Islet of Langerhans (tissue), 1 donor: ENCODE measurements at regions not wholly inside any gene's neighbourhood (a gene's known extent, or its start where the extent isn't known, plus 50 kb on each side); places are given as distances from the start of the nearest gene placed in this dataset.
"Not testable (repeated sequence)": the region's sequence is repeated elsewhere in the genome, so short reads cannot be mapped to it uniquely, and the experiment has no call there.

ENCODE experiments used
- FAIRE-seq: peaks from one replicate; lab custom pipeline; 2011; peaks lifted over from hg19 to GRCh38; lab: Jason Lieb, UNC

DNA sequence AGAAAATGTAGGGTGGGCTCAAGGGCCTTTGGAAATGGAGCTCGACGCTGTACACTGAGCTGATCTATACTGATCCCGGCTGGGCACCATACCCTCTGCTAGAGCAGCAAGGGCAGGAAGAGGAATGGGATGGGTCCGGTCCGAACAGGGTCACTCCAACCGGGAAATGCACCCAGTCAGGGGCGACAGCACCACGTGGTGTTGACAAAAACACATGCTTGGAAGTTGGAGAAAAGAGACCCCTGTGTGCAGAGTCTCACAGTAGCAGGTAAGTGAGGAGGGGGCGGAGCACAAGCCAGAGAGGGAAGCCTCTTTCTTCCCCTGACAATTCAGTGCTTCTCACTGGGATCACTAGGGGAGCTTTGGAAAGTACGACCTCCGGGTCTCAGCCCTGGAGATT, 84.1 kb upstream of the ASB18 start:
- FAIRE-seq = no peak

DNA sequence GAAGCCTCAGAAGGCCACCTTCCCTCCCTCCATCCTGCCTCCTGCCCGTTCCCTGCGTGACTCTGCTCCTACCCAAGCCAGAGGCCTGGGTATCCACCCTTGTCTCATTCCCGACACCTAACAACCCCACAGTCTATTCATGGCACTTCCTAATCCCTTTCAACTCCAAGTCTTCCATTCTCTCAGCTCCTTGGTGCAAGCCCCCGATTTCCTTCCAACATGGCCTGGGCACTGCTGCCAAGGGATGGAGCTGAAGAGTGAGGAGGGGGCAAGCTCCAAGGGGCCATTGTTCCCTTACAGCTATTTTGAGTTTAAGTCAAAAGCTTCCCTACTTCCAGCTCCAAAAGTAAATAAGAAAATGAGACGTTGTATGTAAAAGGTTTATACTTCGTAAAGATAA, 84.8 kb upstream of the ASB18 start:
- FAIRE-seq = no peak

DNA sequence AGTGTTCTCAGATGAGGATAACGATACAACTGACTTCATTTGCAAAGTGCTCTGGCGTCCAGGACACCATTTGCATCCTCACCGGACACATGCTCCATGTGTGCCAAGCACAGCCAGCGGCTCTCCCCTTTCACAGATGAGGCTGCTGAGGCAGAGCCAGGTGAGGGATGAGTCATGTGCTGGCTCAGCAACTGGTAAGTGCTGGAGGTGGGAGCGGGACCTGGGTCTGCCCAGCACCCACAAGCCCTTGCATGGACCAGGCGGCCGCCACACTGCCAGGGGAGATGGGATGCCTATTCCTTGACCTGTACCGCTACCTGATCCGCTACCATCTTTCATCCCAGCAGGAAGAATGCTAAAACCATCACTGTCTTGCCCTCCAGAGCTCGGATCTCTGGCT, 86.2 kb upstream of the ASB18 start:
- no peak for FAIRE-seq

DNA sequence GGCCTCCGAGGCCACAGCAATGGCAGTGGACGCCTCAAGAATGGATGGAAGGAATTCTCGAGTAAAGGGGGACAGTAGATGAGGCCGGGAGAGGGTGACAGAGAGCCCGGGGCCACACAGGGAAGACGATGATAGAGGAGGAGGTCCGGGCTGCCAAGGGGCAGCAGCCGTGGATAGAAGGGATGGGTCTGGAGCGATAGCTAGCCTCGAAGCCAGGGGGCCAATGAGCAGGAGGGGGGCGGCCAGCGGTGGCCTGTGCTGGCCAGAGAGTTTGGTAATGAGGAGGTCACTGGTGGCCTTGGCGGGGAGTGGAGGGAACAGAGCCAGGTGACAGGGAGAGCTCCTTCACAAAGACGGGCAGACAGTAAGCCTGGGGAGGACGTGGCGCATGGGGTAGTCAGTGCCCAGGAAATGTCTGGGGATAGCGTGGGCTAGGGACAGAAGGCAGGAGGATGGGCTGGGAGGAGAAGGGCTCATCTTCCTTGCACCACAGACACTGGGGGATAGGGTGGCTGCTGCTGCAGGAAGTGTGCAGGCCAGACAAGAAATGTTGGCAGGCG, 87.8 kb upstream of the ASB18 start:
- no peak for FAIRE-seq

DNA sequence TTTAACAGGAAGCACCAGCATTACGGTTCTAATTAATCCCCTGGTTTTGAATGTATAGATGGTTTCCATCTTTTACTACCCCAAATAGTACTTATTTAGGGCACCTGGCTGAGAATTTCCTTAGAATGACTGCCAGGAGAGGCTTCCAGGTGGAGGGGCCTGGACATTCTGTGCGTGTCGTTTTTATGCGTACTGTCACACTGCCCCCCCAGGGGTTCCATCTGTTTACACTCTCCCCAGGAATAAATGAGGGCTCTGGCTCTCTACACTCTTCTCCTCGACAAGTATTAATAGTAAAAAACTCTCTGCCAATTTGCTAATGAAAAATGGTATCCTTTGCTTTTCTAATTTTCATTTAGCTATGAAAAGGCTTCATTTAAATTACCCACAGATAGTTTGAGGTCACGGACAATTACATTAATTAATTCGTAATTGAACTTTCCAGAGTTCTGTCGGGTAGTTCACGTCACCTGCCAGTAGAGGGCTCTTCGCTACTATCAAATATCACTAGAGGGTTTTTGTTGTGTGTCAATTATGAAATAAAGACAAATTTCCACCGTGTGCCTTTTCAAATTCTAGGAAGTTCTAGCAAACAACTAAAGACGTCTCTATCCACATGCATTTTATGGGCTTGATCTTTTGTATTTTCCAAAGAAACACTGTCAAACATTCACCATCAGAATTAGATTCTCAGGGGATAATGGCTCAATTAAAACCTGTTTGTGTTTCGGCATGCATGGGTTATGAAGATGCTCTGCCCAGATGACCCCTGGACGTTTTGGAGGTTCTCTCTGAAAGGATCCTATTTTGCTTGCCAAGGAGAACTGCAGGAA, 88.8 kb upstream of the ASB18 start:
- peak; percentile 96 for FAIRE-seq

DNA sequence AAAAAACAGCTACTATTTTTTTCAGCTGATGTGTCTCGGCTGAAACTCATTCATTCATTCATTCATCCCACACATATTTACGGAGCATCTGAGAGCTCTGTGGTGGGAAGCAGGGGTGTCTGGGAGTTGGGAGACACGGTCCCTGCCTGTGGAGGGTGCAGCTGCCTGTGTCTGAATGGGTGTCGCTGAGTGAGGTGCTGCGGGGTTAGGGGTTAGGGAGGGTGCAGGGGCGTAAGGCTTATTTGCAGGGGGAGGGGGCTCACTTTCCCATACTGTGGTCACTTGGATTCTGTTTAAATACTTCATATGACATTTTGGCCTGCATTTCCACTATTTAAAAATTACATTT, 89.4 kb upstream of the ASB18 start:
- no peak for FAIRE-seq

DNA sequence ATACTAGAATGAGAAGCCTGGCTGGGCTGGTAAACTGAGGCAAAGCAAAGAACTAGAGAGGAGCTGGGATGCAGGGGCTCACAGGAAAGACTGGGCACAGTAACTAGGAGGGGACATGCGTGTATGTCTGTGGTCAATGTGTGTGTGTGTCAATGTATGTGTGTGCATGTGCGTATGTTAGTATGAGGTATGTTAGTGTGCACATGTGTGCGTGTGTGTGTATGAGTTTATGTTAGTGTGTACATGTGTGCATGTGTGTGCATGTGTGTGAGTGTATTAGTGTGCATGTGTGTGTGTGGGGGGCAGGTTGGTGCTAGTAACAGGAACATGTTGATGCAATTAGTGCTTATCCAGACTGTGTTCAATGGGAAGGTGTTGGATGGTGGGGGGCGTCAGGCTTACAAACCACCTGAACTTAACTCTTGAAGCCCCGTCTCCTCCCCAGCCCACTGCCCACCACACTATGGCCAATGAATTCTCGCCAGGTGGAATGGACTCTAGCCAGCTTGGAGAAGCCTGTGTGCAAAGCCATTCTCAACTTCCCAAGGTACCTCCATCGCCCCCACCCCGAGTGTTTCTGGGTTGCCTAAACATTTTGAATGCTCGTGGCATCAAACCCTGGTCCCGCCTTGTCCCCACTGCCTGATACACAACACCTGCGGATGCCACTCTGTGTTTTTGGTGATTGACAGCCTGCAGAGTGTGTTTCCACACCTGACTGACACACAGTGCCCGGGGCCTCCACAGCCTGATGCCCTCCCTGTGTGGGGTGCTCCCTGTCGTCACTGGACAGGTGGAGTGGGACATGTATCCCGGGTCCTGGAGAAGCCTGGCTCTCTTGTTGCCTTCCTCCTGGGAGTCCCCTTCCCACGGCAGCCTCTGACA, 90.1 kb upstream of the ASB18 start:
- no peak for FAIRE-seq

DNA sequence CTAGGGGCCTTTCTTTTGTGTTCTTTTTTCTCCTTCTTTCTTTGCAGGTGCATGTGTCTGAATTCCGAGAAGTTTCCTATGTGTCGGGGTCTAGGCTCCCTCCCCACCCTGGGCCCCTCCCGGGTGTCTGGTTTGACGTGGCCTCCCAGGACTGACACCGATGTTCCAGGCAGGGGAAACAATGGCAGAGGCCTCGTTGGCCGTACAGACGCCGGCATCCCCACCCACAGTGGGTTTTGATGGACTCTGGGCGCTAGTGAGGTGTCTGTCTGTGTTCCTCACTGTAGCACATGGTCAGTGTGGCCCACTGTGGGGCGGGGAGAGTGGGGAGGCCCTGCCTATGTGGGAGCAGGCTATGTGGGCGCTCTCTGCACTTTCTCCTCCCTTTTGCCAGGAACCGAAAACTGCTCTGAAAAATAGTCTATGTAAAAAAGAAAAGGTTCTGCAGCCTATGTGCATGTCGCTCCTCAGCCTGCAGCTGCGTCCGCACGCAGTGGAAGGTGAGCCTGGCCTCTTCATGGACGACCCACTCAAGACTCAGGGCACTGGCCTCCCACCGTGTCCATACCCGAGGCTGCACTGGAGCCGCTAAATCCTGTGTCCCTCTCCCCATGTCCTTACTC, 90.9 kb upstream of the ASB18 start:
- no peak for FAIRE-seq

DNA sequence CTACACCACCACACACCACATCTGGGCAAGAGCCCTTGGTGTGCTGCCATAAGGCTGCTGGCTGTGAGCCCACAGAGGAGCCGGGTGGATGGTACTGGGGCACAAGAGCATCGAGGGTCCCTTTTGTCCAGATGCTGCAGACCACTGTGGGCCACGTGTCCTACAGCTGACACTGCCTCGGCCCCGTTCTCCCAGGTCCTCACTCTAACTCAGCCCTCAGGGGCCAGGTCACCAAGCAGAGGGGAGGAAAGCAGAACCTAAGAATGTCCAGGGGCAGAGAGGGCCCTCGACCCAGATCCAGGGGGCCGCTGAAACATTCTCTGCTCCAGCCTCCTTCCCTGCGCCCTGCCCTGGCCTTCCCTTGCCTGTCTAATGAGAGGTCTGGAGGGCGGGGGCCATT, 91.7 kb upstream of the ASB18 start:
- FAIRE-seq = no peak

DNA sequence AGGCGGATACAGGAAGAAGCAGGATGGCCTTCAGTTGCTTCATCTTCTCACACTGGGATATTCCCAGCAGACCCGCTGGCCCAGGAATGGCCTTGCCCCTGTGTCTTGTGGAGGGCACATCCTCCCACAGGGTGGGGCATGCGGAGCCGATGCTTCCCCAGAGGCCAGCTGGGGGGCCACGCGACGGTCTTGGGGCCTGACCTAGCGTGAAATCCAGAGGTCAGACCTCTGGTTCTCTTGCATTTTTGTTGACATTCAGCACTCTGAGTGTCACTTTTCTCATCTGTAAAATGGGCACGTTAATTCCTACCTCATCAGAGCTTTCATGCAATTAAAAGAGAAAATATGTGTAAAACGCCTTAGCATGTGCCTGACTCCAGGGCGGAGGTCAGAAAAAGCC, 92.1 kb upstream of the ASB18 start:
- not testable (repeated sequence) for FAIRE-seq

DNA sequence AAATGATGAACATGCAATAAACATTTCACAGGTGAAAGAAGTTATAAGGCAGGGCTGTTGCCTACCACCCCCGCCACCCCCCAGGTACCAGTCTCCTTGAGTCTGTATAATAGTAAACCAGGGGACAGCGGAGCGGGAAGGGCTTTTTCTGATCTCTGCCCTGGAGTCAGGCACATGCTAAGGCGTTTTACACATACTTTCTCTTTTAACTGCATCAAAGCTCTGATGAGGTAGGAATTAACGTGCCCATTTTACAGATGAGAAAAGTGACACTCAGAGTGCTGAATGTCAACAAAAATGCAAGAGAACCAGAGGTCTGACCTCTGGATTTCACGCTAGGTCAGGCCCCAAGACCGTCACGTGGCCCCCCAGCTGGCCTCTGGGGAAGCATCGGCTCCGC, 94.3 kb upstream of the ASB18 start:
- FAIRE-seq = not testable (repeated sequence)

DNA sequence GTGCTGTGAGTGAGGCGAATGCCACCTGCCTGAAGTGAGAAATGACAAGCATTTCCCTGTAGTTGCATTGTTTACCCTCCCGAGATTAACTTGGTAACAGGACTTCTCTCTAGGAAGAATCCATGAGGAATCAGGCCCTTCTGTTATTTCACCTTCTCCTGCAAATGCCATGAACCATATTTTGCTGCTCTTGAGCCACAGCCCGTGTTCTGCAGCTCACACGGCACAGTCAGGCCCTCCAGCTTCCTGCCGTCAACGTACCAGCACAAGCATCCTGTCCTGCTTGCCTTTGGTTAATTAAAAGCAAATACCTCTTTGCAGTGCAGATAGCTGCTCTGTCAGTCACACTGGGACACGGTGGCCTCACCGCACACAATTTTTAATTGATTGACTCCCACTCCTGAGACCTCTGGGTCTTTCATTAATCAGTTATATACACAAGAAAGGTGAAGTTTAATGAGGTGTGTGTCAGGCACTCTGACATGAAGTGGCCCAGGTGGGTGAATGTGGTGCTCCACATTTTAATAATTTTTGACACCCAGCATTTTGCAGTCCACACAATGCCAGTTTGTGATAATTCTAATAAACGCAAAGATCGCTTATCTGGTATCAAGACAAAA, 95.3 kb upstream of the ASB18 start:
- FAIRE-seq = no peak

DNA sequence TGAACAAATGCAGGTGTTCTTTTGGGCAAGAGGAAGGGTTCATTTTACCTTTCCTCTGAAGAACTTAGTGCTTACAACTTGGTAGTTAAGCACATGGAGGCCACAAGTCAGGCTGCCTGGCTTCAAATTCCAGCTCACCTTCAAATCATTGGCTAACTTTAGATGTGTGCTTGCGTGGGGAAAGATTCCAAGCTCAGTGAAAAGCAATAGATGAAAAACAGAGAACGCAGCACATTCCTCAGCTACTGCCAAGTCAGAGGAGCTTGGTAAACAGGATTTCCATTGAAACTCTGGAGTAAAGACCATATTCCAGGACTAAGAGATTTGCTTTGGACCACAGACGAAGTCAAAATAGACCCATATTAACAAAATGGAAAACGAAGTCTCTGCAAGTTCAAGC, 96.3 kb upstream of the ASB18 start:
- no peak for FAIRE-seq

DNA sequence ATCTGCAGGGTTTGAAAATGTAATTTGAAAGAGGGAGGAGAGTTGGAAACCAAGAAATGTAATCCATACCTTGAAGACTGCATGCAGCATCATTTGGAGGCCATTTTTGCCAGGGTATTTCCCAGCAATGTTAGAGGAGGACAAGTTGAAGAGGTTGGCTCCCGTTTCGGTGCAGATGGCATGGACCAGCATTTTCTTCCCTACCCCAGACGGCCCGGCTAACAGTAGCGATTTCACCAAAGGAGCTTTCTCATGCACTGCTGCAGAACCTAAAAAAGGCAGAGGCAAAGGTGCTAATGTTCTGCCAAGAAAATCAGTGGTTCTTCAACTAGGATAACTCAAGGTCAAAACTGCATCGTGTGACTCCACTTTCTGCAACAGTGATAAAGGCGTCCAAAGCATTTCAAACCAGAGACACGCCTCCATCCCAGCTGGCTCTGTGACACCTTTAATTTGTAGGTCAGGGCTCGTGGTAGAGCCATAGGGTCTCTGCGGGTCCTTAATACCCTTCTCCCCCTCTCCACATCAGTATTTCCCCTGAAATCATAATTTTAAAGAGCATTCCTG, 99.6 kb upstream of the ASB18 start:
- FAIRE-seq = no peak

DNA sequence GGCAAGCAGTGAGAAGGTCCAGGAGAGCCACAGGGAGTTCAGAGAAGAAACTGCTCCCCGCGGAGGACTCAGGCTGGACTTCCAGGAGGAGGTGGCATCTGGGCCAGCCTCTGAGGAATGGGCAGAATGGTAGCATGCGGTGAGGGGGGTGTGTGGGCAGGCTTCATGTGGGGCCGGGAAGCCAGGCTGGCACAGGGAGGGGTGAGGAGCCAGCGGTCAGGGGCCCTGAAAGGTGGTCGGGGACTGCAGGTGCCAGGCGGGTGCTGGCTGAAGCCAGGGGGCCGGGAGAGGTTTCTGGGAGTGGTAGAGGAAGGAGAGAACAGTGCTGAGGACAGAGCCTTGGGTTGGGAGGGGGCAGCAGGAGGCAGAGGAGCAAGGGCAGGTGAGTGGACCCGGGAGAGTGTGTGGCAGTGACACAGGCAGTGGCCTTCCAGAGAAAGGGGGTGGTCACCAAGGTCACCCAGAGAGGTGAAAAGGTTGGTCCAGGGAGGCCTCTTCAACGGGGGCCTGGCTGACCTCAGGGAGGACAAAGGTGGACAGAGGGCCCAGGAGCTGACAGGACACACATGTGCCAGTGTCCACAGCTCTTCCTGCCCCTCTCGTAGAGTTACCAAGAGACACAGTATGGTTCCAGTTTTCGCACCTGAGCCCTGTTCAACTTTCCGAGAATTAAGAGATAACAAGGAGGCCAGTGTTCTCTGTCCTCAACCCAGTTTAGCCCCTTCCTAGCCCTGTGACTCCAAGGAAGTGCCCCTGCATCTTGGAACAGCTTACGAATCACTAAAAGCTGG, 101.2 kb upstream of the ASB18 start:
- no peak for FAIRE-seq

DNA sequence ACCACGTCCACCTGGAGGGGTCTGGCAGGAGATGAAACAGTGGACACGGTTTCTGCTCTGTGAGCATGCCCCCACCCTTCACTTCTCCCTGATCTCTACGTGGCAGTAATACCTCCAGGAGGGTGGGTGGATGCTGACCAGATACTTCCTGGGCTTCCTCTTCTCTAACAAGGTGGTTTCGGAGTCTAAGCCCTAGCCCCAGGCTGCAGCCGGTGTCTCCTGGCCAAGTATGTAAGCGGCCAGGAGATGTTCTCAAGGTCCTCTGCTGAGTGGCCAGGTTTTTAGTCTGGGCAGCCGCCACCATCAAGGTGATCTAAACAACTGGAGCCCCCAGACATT, 101.8 kb upstream of the ASB18 start:
- no peak for FAIRE-seq

DNA sequence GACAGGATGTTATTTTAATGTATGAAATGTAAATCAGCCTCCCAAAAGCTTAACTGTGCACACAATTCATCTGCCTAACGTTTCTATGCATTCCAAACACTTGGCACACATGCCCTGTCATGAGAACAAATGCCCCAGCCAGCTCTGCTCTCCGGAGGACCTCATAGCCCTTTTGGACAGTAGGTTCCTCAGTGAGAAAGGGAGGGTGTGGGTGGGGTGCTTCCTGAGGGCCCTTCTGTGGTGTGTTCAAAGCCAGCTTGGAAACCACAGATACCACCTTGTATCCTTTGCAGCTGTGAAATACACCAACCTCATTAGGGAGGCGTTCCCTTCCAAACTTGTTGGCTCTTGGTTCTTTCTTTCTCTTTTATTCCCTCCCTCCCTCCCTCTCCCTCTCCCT, 102.2 kb upstream of the ASB18 start:
- no peak for FAIRE-seq

DNA sequence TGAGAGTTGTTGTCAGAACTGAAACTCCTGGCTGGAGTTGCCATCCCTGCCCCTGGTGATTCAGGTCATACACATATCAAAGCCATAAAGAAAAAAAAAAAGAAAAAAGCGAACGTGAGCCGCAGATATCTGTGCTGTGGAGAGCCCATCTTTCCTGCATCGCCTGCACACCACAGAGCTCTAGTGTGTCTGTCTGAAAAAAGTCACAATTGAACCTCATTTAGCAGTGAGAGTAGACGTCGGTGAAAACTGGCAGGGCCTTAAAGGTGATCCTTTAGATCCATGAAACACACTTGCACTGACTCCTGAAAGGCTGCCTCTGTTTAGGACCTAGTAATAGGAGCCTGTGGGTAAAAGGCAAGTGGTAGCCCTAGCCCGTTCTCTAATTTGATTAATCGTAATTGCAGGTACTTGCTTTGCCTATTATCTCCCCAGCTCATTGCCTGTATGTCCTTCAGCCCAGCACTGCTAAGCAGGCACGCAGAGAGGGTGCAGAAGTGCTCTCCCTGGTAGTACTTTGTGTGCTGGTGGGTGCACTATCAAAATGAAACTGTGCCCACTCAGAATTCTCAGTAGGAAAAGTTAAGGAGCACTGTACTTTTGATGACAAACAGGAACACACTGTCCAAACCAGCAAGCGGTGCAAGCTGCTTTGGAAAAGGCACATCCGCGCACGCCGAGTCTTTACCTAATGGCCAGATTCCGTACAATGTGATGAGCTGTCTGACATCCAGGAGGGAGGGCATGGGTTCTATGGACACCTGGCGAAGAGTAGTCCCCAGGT, 103.5 kb upstream of the ASB18 start:
- no peak for FAIRE-seq

DNA sequence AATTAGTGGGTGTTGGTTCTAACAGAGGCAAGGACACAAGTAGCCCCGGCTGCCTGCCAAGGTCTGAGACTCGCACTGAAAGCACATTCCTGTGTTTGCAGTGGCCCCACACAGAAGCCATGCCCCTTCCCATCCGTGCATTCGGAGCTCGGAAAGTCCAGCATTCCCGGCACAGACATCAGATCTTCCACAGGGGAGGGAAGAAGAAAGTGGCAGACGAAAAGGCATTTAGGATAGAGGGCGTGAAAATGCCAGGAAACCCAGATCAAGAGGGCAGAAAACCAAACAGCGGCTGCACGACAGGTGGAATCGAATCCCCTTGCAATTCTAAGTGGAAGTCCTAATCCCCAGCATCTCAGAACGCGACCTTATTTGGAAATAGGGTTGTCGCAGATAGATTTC, 105.5 kb upstream of the ASB18 start:
- no peak for FAIRE-seq

DNA sequence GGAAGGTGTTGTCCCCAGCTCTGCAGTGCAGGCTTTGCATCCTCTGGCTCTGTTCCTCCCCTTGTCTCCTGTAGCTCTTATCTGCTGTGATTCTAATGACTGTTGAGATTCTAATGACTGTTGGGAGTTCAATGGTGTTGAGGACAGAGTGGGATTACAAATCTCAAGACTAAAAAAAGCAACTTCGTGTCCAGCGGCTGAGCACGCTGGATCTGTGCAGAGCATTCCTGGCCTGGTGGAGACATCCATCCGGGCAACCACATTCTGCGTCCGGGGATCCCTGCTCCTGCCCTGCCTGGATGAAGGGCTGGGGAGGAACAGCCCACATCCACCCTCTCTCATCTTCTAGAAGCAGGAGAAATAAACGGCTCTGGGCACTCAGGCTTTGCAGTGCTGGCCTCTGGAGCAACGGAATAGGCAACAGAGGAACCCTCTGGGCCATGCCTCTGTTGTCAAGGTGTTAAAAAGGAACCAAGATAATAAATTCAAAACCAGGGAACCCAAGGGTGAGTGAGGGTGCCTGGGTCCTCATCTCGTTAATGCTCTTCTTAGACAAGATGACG, 106.7 kb upstream of the ASB18 start:
- FAIRE-seq = no peak
